Amniotic epithelial cell (primary cell): ENCODE measurements at regions not wholly inside any gene's neighbourhood (a gene's known extent, or its start where the extent isn't known, plus 50 kb on each side); places are given as distances from the start of the nearest gene placed in this dataset.
A peak's percentile ranks its signal among the peaks of the same experiment; 100 is the strongest.
"Not testable (repeated sequence)": the region's sequence is repeated elsewhere in the genome, so short reads cannot be mapped to it uniquely, and the experiment has no call there.

Source experiments
- DNase-seq: peaks from one replicate; pipeline ENCODE4 v3.0.0-alpha.2; 2010; ENCODE audit warnings: low read depth

- DNase-seq, result no peak
Observed at GRCh38 chr9:7467186-7467585, 332.4 kb downstream of the DMAC1 start.

- DNase-seq, result no peak
Observed at GRCh38 chr9:7461791-7462190, 337.8 kb downstream of the DMAC1 start.

- DNase-seq, result no peak
Observed at GRCh38 chr9:7456793-7457530, 342.6 kb downstream of the DMAC1 start.

- no peak for DNase-seq
Observed at GRCh38 chr9:7456377-7456776, 343.2 kb downstream of the DMAC1 start.

GRCh38 chr9:7454624-7455023 lies 345.0 kb downstream of the DMAC1 start:
- no peak for DNase-seq

GRCh38 chr9:7452378-7452777 lies 347.2 kb downstream of the DMAC1 start:
- DNase-seq, result peak; percentile 0

- DNase-seq, result no peak
Observed at GRCh38 chr9:7451062-7451461, 348.5 kb downstream of the DMAC1 start.

GRCh38 chr9:7443541-7443940 lies 356.0 kb downstream of the DMAC1 start:
- DNase-seq, result no peak

GRCh38 chr9:7439355-7439995 lies 360.1 kb downstream of the DMAC1 start:
- no peak for DNase-seq

GRCh38 chr9:7436754-7437153 lies 362.8 kb downstream of the DMAC1 start:
- no peak for DNase-seq

GRCh38 chr9:7433508-7434292 lies 365.9 kb downstream of the DMAC1 start:
- no peak for DNase-seq

GRCh38 chr9:7432989-7433388 lies 366.6 kb downstream of the DMAC1 start:
- DNase-seq, result no peak

- not testable (repeated sequence) for DNase-seq
Observed at GRCh38 chr9:7417397-7417796, 382.2 kb downstream of the DMAC1 start.

GRCh38 chr9:7415836-7416235 lies 383.7 kb downstream of the DMAC1 start:
- no peak for DNase-seq

GRCh38 chr9:7408845-7409244 lies 390.7 kb downstream of the DMAC1 start:
- DNase-seq, result no peak

- DNase-seq, result no peak
Observed at GRCh38 chr9:7407246-7407645, 392.3 kb downstream of the DMAC1 start.

- DNase-seq, result no peak
Observed at GRCh38 chr9:7405924-7406604, 393.5 kb downstream of the DMAC1 start.

GRCh38 chr9:7403839-7404487 lies 395.6 kb downstream of the DMAC1 start:
- DNase-seq, result no peak

GRCh38 chr9:7403028-7403389 lies 396.6 kb downstream of the DMAC1 start:
- no peak for DNase-seq

GRCh38 chr9:7402334-7403027 lies 397.1 kb downstream of the DMAC1 start:
- DNase-seq, result peak; percentile 68

GRCh38 chr9:7401116-7401515 lies 398.5 kb downstream of the DMAC1 start:
- no peak for DNase-seq
